ENCODE measurements at regions not wholly inside any gene's neighbourhood (a gene's known extent, or its start where the extent isn't known, plus 50 kb on each side); places are given as distances from the start of the nearest gene placed in this dataset.

DNA sequence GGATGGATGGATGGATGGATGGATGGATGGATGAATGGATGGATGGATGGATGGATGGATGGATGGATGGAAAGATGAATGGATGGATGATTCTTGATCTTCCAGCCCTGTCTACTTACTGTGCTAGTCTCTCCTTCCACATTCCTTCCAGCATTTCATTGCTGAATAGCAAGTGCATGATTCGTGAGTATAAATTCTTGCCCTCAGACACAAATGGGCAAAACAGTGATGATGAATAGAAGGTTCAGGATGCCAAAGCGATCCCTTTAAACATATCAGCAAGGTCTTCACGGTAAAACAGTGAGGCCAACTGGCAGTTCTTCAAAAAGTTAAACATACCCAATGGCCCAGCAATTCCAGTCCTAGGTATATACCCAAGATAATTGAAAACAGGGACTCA is 400.2 kb downstream of the MN1 start:
- DNase-seq: no peak

GRCh38 chr22:27404441-27404840 is 397.1 kb downstream of the MN1 start:
- DNase-seq: no peak

DNA sequence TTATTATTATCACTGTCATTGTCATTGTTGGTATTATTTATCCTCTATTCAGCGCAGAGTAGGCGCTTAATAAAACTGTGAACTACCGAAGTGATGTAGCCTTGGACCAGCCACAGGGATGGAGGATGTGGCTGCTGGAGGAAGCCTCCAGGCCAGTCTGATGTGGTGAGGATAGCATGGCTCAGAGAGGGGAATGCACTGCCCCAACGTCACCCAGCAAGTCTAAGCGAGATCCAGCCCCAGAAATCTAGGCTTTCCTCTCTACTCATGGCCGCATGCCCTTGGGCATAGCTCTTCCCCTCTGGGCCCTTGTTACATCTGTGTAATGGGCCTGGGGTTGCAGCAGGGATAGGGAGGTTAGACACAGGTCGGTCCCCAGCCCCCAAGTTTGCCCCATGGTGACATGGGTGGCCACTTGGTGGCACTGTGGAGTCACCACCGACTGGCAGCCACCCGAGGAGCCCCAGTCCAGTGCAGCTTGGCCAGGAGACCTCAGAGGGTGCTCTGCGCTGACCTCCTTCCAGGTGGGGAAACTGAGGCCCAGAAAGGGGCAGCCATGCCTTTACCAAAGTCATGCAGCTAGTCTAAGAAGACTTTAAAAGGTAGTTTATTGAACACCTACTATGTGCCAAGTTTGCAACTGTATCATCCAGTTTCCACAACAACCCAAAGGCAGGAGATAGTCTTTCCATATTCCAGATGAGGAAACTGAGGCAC is 395.7 kb downstream of the MN1 start:
- DNase-seq: peak in 1 of 5 experiments; percentile 19

DNA sequence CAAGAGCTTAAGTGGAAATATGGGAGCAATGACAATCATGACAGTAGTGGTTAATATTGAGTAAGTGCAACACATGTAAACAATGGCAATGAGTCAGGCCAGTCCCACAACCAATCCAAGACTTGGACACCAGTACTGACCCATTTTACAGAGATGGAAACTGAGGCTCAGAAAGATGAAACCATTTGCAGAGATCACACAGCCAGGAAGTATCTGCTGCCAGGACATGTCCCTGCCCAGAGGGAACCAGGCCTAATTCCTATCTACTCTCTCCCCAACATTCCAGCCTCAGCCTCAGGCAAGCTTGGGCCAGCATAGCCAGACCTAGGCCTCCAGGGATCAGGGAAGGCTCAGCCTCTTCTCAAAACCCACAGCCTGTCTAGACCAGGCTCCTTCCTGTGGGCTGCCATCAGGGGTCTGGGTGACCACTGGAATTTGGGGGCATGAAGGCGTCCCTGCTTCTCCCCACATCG is 395.1 kb downstream of the MN1 start:
- DNase-seq: no peak

DNA sequence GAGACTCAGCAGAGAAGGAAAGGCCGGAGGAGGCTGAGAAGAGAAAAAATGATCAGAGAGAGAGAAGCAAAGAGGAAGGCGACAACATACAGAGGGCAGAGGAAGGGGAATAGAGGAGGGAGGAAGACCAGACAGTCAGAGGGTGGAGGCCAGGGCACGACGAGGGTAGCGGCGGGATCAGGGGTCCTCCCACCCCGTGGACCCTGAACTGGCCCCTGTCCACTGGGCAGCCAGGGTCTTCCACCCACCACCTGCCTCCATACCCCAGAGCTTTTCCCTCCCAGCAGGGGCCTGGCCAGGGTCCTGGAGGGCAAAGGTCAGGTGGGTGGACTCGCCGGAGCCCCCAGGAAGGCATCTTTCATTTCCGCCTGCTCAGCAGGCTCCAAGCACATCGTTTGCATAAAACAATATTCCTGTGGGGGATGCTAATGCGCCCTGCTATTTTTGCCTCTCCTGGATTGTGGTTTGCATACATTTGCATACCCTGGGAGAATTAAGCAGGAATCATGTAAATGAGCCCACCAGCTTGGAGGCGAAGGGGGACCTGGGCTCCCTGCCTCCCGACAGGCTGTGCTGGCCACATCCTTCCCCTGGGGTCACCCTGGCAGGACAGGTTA is 394.1 kb downstream of the MN1 start:
- DNase-seq: no peak

DNA sequence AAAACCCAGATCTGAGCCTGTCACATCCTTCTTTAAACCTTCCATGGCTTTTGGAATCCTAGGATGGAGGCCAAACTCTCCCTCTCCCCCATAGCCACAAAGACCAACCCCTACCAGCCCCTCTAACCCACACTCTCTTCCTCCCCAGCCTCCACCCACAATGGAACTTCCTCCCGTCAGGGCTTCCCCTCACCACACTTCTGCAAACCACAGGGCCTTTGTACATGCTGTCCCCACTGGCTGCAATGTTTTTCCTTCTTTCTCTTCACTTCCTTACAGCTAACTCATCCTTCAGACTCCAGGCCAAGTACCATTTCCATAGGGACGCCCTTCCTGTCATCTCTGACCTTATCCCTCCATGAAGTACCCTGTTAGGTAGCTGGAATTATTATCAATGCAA is 393.5 kb downstream of the MN1 start:
- no peak for DNase-seq

- no peak for DNase-seq
Measured at GRCh38 chr22:27409299-27409698, 392.3 kb downstream of the MN1 start.

GRCh38 chr22:27412866-27413445 is 388.6 kb downstream of the MN1 start:
- DNase-seq: no peak

GRCh38 chr22:27413702-27414101 is 387.9 kb downstream of the MN1 start:
- DNase-seq: no peak

GRCh38 chr22:27416511-27417420 is 384.8 kb downstream of the MN1 start:
- no peak for DNase-seq

- DNase-seq: no peak
Measured at GRCh38 chr22:27417421-27417814, 384.1 kb downstream of the MN1 start.

DNA sequence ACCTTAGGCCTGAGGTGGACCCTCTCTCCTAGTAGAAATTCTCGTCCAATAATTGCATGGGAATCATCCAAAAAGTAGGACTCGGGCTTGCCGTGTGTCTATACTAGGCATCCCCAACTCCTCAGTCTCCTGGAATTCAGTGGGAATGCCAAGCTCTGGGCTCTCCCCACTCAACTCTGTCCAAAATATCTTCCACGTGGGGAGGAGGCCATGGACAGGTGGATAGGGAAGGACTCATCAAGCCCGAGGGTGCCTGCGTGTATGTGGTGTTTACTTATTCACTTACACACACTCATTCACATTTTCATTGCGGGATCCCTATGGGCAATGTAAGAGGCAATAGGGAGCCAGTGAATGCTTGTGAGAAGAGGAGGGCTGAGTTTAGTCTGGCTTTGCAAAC is 383.3 kb downstream of the MN1 start:
- no peak for DNase-seq

DNA sequence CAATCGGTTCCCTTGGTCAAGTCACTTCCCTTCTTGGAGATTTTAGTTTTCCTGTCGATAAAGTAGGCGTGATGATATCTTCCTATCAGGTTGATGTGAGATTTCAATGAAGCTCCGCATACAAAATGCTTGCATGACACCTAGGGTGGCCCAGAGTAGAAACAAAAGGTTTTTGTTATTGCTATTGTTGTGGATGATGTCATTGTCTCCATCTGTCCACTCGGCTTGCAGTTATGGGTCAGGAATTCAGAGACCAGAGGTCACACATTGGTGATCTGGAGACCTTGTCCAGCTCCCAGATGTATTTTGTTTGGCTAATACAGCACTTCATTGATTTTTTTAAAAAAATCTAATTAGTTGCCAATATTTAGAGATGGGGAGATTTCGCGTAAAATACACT is 382.1 kb downstream of the MN1 start:
- no peak for DNase-seq

GRCh38 chr22:27420195-27420816 is 381.2 kb downstream of the MN1 start:
- DNase-seq: no peak

DNA sequence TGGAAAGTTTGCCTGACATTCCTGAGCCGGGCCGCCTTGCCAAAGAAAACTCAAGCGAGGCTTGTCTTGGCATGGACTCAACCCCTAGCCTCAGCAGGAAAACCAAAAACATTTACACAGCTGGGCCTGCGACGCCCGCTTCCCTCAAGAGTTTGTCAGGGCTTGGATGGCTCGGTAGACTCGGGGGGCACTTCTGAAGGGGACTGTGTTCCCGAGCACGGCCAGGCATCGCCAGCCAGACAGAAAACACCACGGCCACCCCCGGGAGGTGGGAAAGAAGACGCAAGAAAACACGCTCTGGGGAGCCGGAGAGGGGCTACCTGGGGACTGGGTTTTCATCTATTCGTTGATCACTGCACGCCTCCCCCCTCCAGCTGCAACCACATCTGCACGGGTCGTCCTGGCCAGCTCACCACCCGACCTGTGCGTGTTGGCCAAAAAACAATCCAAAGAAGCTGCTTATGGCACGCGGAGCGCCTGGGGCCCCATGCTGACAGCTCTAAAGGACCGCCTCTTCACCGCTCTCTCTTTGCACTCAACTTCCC is 380.7 kb downstream of the MN1 start:
- DNase-seq: no peak

GRCh38 chr22:27422442-27422841 is 379.1 kb downstream of the MN1 start:
- DNase-seq: no peak

- DNase-seq: no peak
Measured at GRCh38 chr22:27424319-27424718, 377.2 kb downstream of the MN1 start.

- DNase-seq: no peak
Measured at GRCh38 chr22:27429476-27429875, 372.1 kb downstream of the MN1 start.

DNA sequence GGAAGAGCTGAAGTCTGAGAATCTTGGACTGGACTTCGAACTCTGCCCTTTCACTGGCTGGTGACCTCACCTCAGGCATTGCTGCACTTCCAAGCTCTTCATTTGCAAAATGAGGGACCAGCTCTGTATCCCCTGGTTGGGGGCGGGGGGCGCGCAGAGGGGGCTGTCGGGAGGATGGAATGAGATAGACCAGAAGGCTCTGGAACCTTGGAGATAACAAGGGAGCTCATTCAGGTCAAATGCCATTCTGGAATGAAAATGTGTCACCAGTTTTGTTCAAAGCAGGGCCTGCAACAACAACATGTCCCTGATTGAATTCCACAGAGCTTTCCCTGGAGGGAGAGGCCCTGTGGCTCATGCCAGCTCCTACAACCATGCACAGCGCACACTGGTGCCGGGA is 370.5 kb downstream of the MN1 start:
- no peak for DNase-seq

DNA sequence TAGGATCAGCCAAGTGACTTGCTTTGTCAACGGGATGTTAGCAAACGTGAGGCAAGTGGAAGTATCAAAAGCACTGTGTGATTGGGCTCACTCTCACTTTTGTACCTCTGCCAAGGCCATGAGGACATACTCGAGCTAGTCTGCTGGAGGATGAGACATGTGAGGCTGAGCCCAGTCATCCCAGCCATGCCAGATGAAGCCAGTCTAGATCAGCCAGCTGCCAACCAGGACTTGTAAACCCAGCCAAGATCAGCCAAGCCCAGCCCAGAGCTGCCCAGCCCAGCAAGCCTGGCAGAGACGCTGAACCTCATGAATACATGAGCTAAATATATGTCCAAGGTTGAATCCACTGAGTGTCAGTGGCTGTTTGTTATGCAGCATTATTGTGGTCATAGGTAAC is 369.7 kb downstream of the MN1 start:
- no peak for DNase-seq

GRCh38 chr22:27433099-27433498 is 368.5 kb downstream of the MN1 start:
- DNase-seq: no peak

DNA sequence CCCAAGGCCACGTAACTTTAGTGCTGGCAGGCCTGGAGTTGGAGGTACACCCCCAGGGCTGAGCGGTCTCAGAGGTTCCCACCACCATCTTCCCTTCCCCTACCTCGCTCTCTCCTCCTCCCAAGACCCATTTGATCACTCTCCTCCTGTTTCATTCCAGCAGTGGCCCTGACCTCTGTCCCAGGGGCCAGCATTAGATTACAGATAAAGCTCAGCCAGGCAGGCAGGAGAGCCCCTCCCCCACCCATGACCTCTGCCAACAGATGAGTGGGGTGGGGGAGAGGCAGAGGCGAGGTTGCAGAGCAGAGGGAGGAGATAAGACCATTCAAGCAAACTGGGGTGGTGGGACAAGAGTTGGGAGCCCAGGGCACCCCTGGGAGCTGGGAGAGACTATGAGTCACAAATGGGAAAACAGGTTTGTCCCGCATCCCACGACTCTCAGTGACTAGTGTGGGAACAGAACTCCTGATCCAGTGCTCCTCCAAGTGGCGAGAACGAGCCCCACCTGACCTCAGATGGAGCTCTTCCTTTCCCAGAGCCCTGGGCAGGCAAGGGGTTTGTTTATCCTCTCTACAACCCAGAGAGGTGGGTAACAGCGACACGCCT is 367.9 kb downstream of the MN1 start:
- DNase-seq: no peak

Data from T-helper 2 cell (primary cell).